Neural cell (in vitro differentiated cells): ENCODE measurements at regions not wholly inside any gene's neighbourhood (a gene's known extent, or its start where the extent isn't known, plus 50 kb on each side); places are given as distances from the start of the nearest gene placed in this dataset.

Source experiments
- H2AFZ ChIP-seq: fragments of 200-600, 300-800 bp; sonication (generic), shearing (Covaris generic); 2 replicates; pipeline ENCODE4 v1.6.0; 2014; ENCODE audit warnings: low read depth, mild to moderate bottlenecking, antibody characterized with exemption, low read length, moderate library complexity
- H3F3A ChIP-seq: fragments of 200-600 bp; shearing (Covaris generic); 2 replicates; pipeline ENCODE4 v1.6.1; 2016; ENCODE audit warnings: mild to moderate bottlenecking, moderate library complexity, mixed read lengths, antibody characterized with exemption, low read length; ENCODE audit not compliant: insufficient read depth, poor library complexity, severe bottlenecking
- H3K27ac ChIP-seq: fragments of 200-600, 300-800 bp; sonication (generic), shearing (Covaris generic); 2 replicates; pipeline ENCODE4 v1.5.1; 2014; ENCODE audit warnings: mild to moderate bottlenecking, low read length, moderate library complexity
- H3K27me3 ChIP-seq: fragments of 300-800, 200-600 bp; sonication (generic), shearing (Covaris generic); 2 replicates; pipeline ENCODE4 v1.6.0; 2014; ENCODE audit warnings: mild to moderate bottlenecking, low read depth, low read length, moderate library complexity; ENCODE audit not compliant: insufficient read depth
- H3K36me3 ChIP-seq: fragments of 300-800, 200-600 bp; sonication (generic), shearing (Covaris generic); 2 replicates; pipeline ENCODE4 v1.5.1; 2014; ENCODE audit warnings: mild to moderate bottlenecking, antibody characterized with exemption, low read length, moderate library complexity; ENCODE audit not compliant: insufficient read depth
- H3K4me2 ChIP-seq: fragments of 300-800, 200-600 bp; sonication (generic), shearing (Covaris generic); 2 replicates; pipeline ENCODE4 v1.6.0; 2014; ENCODE audit warnings: mild to moderate bottlenecking, low read length
- H3K4me3 ChIP-seq: fragments of 300-800, 200-600 bp; sonication (generic), shearing (Covaris generic); 2 replicates; pipeline ENCODE4 v1.5.1; 2014; ENCODE audit warnings: mild to moderate bottlenecking, low read length, moderate library complexity
- H3K79me2 ChIP-seq: fragments of 200-600 bp; shearing (Covaris generic); replicated peaks from 2 replicates; pipeline ENCODE4 v1.6.0; 2014; ENCODE audit warnings: mild to moderate bottlenecking, low read length, moderate library complexity; ENCODE audit not compliant: insufficient read depth
- H3K9ac ChIP-seq: fragments of 300-800, 200-600 bp; sonication (generic), shearing (Covaris generic); 2 replicates; pipeline ENCODE4 v1.6.1; 2016; ENCODE audit warnings: mild to moderate bottlenecking, low read length, mixed read lengths
- H3K9me2 ChIP-seq: fragments of 200-600 bp; shearing (Covaris generic); 2 replicates; pipeline ENCODE4 v1.6.1; 2016; ENCODE audit warnings: mild to moderate bottlenecking, low read length, mixed read lengths; ENCODE audit not compliant: insufficient read depth
- H3K9me3 ChIP-seq: fragments of 200-600, 300-800 bp; sonication (generic), shearing (Covaris generic); 2 replicates; pipeline ENCODE4 v1.6.1; 2016; ENCODE audit warnings: mild to moderate bottlenecking, mixed run types, low read length, moderate library complexity, mixed read lengths
- H4K20me1 ChIP-seq: fragments of 200-600 bp; shearing (Covaris generic); 2 replicates; pipeline ENCODE4 v1.6.1; 2016; ENCODE audit warnings: mild to moderate bottlenecking, mixed run types; ENCODE audit not compliant: insufficient read depth
- CTCF ChIP-seq: fragments of 450-650 bp; IDR thresholded peaks from 2 replicates; pipeline ENCODE4 v1.5.1; 2014; ENCODE audit warnings: antibody characterized with exemption, mild to moderate bottlenecking, moderate library complexity; ENCODE audit not compliant: poor library complexity, severe bottlenecking
- EP300 ChIP-seq: fragments of 450-650 bp; conservative IDR thresholded peaks from 2 replicates; pipeline ENCODE4 v1.6.1; 2014; ENCODE audit warnings: antibody characterized with exemption, mild to moderate bottlenecking, moderate library complexity; ENCODE audit not compliant: poor library complexity, severe bottlenecking
- EZH2 ChIP-seq: fragments of 200-600, 300-800 bp; shearing (Covaris generic), sonication (generic); IDR thresholded peaks from 2 replicates; pipeline ENCODE4 v1.6.1; 2014; ENCODE audit warnings: antibody characterized with exemption, low read length, borderline replicate concordance, mild to moderate bottlenecking; ENCODE audit not compliant: insufficient read depth, poor library complexity, severe bottlenecking
- MXI1 ChIP-seq: fragments of 450-650 bp; conservative IDR thresholded peaks from 2 replicates; pipeline ENCODE4 v1.6.1; 2014; ENCODE audit warnings: antibody characterized with exemption, mild to moderate bottlenecking; ENCODE audit not compliant: poor library complexity, severe bottlenecking
- POLR2AphosphoS5 ChIP-seq: IDR thresholded peaks from 2 replicates; pipeline ENCODE4 v1.6.1; 2012
- RAD21 ChIP-seq: fragments of 450-650 bp; conservative IDR thresholded peaks from 2 replicates; pipeline ENCODE4 v1.6.1; 2014; ENCODE audit warnings: antibody characterized with exemption, mild to moderate bottlenecking, moderate library complexity
- REST ChIP-seq: IDR thresholded peaks from 2 replicates; pipeline ENCODE4 v1.6.1; 2012; ENCODE audit warnings: borderline replicate concordance
- SMC3 ChIP-seq: fragments of 450-650 bp; conservative IDR thresholded peaks from 2 replicates; pipeline ENCODE4 v1.6.1; 2014; ENCODE audit warnings: antibody characterized with exemption, mild to moderate bottlenecking, moderate library complexity; ENCODE audit not compliant: poor library complexity
- TAF1 ChIP-seq: IDR thresholded peaks from 2 replicates; pipeline ENCODE4 v1.6.1; 2012; ENCODE audit warnings: low read depth

- Histone ChIP-seq H3K36me3 (no peaks in the 10 kb centered on the region), H3K4me2 (no peak overlapping the region), H3F3A (no peaks in the 10 kb centered on the region), H3K79me2 (no peaks in the 10 kb centered on the region), H3K9me2 (no peaks in the 10 kb centered on the region), H3K9me3 (no peaks in the 10 kb centered on the region), H4K20me1 (no peaks in the 10 kb centered on the region), H3K4me3 (no peak overlapping the region), H3K27ac (no peak overlapping the region), H2AFZ (no peak overlapping the region), H3K27me3 (no peaks in the 10 kb centered on the region), H3K9ac (no peak overlapping the region)
- TF ChIP-seq EZH2 (no peak), EP300 (no peak), TAF1 (no peak), CTCF (no peak), RAD21 (no peak), POLR2AphosphoS5 (no peak), MXI1 (no peak)
These were observed 562.1 kb downstream of the TBC1D4 start for GRCh38 chr13:74919914-74920313.

GRCh38 chr13:74912898-74913297 is 569.1 kb downstream of the TBC1D4 start:
- no peaks in the 10 kb centered on the region for H4K20me1 ChIP-seq
- no peak overlapping the region for H2AFZ ChIP-seq
- TF ChIP-seq CTCF (no peak), SMC3 (no peak), TAF1 (no peak), EP300 (no peak), RAD21 (no peak), MXI1 (no peak), POLR2AphosphoS5 (no peak), REST (no peak), EZH2 (no peak)
- no peak overlapping the region for H3K4me2 ChIP-seq
- H3K9me3 ChIP-seq = no peaks in the 10 kb centered on the region
- no peak overlapping the region for H3K27ac ChIP-seq
- no peak overlapping the region for H3K9ac ChIP-seq
- H3K27me3 ChIP-seq = no peaks in the 10 kb centered on the region
- no peaks in the 10 kb centered on the region for H3K79me2 ChIP-seq
- H3K36me3 ChIP-seq = no peaks in the 10 kb centered on the region
- no peaks in the 10 kb centered on the region for H3K9me2 ChIP-seq
- H3F3A ChIP-seq = no peaks in the 10 kb centered on the region
- no peak overlapping the region for H3K4me3 ChIP-seq
